Prostate gland (tissue), 2 donors: ENCODE measurements at regions not wholly inside any gene's neighbourhood (a gene's known extent, or its start where the extent isn't known, plus 50 kb on each side); places are given as distances from the start of the nearest gene placed in this dataset.

Experiments used
- DNase-seq: peaks from one replicate; pipeline ENCODE4 v3.0.0-alpha.2; 2019; ENCODE audit warnings: low spot score
- H3K27ac ChIP-seq, 2 donors: fragments of 200-600 bp; sonication (generic); 2 replicates each; pipeline ENCODE4 v1.5.1; 2017 to 2019
- H3K27me3 ChIP-seq: fragments of 200-600 bp; sonication (generic); replicated peaks from 2 replicates; pipeline ENCODE4 v1.5.1; 2019; ENCODE audit not compliant: insufficient read depth
- H3K36me3 ChIP-seq, 2 donors: fragments of 200-600 bp; sonication (generic); 1 replicate in 1 of 2; 2 replicates in 1 of 2; pipeline versions ENCODE4 v1.5.1 to v1.8.1; 2017 to 2019
- H3K4me1 ChIP-seq: fragments of 200-600 bp; sonication (generic); replicated peaks from 2 replicates; pipeline ENCODE4 v1.5.1; 2019
- H3K4me3 ChIP-seq, 2 donors: fragments of 200-600 bp; sonication (generic); 2 replicates each; pipeline ENCODE4 v1.5.1; 2017 to 2019
- H3K9me3 ChIP-seq: fragments of 200-600 bp; sonication (generic); 2 replicates; pipeline ENCODE4 v1.5.1; 2017
- POLR2A ChIP-seq: fragments of 450-650 bp; IDR thresholded peaks from one replicate; pipeline ENCODE4 v1.6.1; 2016; ENCODE audit warnings: antibody characterized with exemption, mild to moderate bottlenecking
- POLR2AphosphoS5 ChIP-seq: sonication (generic); formaldehyde crosslinking; IDR thresholded peaks from one replicate; pipeline ENCODE4 v1.6.1; 2017; ENCODE audit warnings: antibody characterized with exemption
- WGBS: methylation state at CpG from one replicate; pipeline ENCODE4 v1.1.5; 2018; 5-methylcytosine and 5-hydroxymethylcytosine counted together
- intact Hi-C: fragments of 100-400 bp; cut with DNase I; formaldehyde crosslinking; loops from one replicate; pipeline ENCODE4 v1.14.2; 2022
- TF ChIP-seq, protein P1 (sequence below), 4 experiments: fragments of 200-600 bp in 2 of 4; fragments of 450-650 bp in 2 of 4; sonication (generic) in 2 of 4; IDR thresholded peaks; 1 replicate in 3 of 4; 2 replicates in 1 of 4; pipeline ENCODE4 v1.5.1; 2016 to 2019; ENCODE audit warnings: antibody characterized with exemption in 4 of 4, mild to moderate bottlenecking in 2 of 4, moderate library complexity in 2 of 4

DNA sequence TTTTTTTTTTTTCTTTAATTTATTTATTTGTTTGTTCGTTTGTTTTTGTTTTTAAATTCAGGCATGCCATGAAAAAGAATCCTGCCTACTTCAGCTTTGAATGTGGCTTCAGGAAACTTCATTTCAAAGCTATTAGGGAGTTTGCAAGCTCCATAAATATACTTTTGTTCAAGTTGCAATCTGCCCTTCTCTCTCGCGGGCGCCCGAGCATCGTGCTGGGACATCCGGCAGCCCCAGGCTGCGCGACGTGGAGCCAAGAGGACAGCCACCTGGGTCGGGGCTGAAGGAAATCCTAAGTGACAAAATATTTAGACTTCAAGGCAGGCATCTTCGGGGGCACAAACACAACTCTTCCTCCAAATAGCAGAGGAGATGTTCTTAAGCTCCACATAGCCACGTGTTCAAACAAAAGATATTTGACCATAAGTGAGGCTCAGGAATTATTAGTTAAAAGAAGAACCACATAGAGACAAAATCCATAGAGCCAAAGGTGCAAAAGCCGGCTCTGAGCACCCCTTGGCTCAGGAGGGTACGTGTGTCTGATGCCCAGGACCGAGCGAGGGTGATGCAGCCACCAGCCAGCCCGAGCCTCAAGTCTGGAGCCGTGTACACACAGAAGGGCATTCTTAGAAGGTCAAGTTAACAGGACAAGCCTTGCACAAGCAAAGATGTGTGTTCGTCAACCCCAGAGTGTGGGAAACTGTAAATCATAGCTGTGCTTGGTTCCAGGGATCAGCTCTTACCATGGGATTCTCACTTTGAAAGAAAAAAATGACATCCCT is 256.5 kb upstream of the SALL3 start:
- H3K27me3 ChIP-seq = no peaks in the 10 kb centered on the region
- TF ChIP-seq POLR2AphosphoS5 = no peak
- no peak for TF ChIP-seq POLR2A
- TF ChIP-seq, protein P1, sequence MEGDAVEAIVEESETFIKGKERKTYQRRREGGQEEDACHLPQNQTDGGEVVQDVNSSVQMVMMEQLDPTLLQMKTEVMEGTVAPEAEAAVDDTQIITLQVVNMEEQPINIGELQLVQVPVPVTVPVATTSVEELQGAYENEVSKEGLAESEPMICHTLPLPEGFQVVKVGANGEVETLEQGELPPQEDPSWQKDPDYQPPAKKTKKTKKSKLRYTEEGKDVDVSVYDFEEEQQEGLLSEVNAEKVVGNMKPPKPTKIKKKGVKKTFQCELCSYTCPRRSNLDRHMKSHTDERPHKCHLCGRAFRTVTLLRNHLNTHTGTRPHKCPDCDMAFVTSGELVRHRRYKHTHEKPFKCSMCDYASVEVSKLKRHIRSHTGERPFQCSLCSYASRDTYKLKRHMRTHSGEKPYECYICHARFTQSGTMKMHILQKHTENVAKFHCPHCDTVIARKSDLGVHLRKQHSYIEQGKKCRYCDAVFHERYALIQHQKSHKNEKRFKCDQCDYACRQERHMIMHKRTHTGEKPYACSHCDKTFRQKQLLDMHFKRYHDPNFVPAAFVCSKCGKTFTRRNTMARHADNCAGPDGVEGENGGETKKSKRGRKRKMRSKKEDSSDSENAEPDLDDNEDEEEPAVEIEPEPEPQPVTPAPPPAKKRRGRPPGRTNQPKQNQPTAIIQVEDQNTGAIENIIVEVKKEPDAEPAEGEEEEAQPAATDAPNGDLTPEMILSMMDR (IDR thresholded peaks at IDR 0.05) = no peak
- H3K9me3 ChIP-seq = no peaks in the 10 kb centered on the region
- WGBS = 66% methylated on average over 20 of the region's 20 CpGs
- H3K4me3 ChIP-seq = no peak overlapping the region
- H3K36me3 ChIP-seq = no peaks in the 10 kb centered on the region
- no peak overlapping the region for H3K27ac ChIP-seq
- DNase-seq = no peak
- H3K4me1 ChIP-seq = no peaks in the 10 kb centered on the region
- intact Hi-C loops = no loop called here

DNA sequence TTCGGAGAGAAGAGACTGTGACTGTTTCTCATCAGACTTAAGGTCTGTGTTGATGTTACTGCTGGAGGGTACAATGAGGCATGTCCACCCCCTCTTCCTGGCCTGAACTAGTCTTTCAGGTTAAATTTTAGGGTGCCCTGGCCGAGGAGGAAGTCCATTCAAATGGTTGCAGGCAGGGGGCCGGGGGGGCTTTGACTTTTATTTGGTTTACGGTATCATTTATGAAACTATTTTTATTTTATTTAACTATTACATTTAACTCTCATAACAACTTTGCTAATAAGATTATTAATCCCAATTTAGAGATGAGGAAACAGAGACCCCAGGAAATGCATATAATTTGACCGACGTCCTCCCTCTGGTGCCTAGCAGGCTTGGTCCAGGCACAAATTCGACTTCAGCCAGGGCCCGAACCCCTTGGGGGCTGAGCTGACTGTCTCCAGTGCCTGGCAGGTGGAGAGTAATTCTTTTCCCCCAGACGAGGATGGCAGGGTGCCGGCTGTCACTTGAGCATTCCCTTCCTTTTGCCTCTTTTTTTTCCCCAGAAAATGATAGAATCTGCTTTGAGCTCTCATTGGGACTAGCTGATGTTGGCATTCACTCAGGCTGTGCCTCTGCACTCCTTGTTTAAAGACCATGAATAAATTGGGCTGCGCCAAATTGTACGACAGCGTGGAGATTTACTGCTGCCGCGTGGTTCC is 255.3 kb upstream of the SALL3 start:
- H3K4me1 ChIP-seq = no peaks in the 10 kb centered on the region
- TF ChIP-seq, protein P1 (IDR thresholded peaks at IDR 0.05) = no peak
- no peak for TF ChIP-seq POLR2A
- no peak for TF ChIP-seq POLR2AphosphoS5
- no peaks in the 10 kb centered on the region for H3K27me3 ChIP-seq
- WGBS = 86% methylated on average over 15 of the region's 15 CpGs
- H3K9me3 ChIP-seq = no peaks in the 10 kb centered on the region
- H3K4me3 ChIP-seq = no peak overlapping the region
- no peaks in the 10 kb centered on the region for H3K36me3 ChIP-seq
- no peak overlapping the region for H3K27ac ChIP-seq
- no peak for DNase-seq
- intact Hi-C loops = no loop called here

DNA sequence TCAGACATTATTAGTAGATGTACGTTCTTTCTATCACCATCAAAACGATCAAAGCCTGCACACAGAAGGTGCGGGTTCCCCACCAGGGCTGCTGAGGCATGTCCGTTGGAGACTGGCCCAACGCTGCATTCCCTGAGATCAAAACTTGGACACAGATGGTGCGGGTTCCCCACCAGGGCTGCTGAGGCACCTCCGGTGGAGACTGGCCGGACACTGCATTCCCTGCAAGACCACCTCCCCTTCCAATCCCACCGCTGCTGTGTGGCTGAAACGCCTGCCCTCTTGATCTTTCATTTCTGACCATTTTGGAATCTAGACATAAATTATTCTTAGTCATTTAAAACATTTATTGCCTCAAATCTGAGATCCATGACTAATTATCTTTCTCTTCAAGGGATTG is 254.2 kb upstream of the SALL3 start:
- Histone ChIP-seq H3K4me1 (no peaks in the 10 kb centered on the region), H3K36me3 (no peaks in the 10 kb centered on the region), H3K27ac (no peak overlapping the region), H3K9me3 (no peaks in the 10 kb centered on the region), H3K4me3 (no peak overlapping the region), H3K27me3 (no peaks in the 10 kb centered on the region)
- intact Hi-C loops = no loop called here
- no peak for TF ChIP-seq POLR2AphosphoS5
- TF ChIP-seq, protein P1 (IDR thresholded peaks at IDR 0.05) = no peak
- no peak for TF ChIP-seq POLR2A
- WGBS = 83% methylated on average over 10 of the region's 10 CpGs
- no peak for DNase-seq

DNA sequence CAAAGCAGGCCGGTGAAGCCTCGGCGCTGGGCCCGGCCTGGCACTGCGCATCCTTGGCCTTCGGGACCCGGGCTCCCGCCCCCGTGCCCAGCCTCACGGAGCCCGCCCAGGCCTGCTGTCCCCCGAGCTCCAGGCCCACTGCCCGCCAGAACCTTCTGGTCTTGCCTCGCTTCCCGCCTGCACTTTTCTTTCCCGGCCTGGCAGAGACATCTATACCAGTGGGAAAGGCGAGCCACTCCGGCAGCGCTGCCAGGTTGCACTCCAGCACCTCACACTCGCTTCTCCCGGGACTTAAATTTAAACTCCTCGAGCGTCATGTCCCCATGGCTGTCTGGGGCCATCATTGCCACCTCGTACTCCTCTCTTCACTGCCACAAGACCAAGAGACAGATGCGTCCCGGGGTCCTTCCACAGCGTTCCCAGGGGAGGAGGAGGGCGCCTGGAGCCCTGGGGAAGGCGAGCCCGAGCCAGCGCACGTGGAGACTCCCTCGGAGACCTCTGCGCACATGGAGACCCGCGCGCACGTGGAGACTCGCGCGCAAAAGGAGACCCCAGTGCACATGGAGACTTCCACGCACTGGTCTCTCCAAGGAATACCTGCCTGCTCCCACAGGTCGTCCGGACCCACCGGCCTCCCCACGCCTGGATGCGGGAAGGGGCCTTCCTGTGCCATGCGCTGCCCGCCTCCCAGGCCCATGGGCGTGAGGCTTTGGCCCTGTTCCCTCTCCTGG is 253.1 kb upstream of the SALL3 start:
- Histone ChIP-seq H3K27ac (no peak overlapping the region), H3K4me3 (no peak overlapping the region), H3K4me1 (peaks cover 5% of the 10 kb centered on the region), H3K36me3 (no peaks in the 10 kb centered on the region), H3K27me3 (no peaks in the 10 kb centered on the region), H3K9me3 (no peaks in the 10 kb centered on the region)
- TF ChIP-seq POLR2AphosphoS5 = no peak
- no peak for TF ChIP-seq POLR2A
- TF ChIP-seq, protein P1 (IDR thresholded peaks at IDR 0.05) = no peak
- intact Hi-C loops = no loop called here
- 95% methylated on average over 50 of the region's 50 CpGs for WGBS
- no peak for DNase-seq
